HepG2 (cell line): ENCODE measurements at regions not wholly inside any gene's neighbourhood (a gene's known extent, or its start where the extent isn't known, plus 50 kb on each side); places are given as distances from the start of the nearest gene placed in this dataset.

Source experiments
- ATAC-seq: fragments of 200-7000 bp; cut with Tn5 transposase; 3 replicates; pipeline ENCODE4 v1.9.1; 2020; ENCODE audit warnings: mild to moderate bottlenecking, moderate library complexity
- BruUV-seq: library from RNA; stranded (reverse); fragments of 400-500 nt; replicated peaks from 2 replicates; lab custom pipeline; 2021; lab: Mats Ljungman, UMichigan
- CTCF ChIA-PET: fragments of 300-600 bp; formaldehyde crosslinking; extraction: SDS; loops from one replicate; lab custom pipeline; 2021; ENCODE audit warnings: low total read pairs, inconsistent platforms, low intra/inter-chr PET ratio; lab: Yijun Ruan, JAX
- POLR2A ChIA-PET: fragments of 350-600 bp; sonication (Branson Sonifier 250); formaldehyde crosslinking; loops from one replicate; lab custom pipeline; 2020; ENCODE audit warnings: antibody characterized with exemption, inconsistent platforms; lab: Yijun Ruan, JAX
- DNase-seq: peaks from one replicate; pipeline ENCODE4 v3.0.0-alpha.2; 2015; ENCODE audit warnings: low spot score
- FAIRE-seq: peaks from 3 replicates; lab custom pipeline; 2011; peaks lifted over from hg19 to GRCh38; lab: Jason Lieb, UNC
- H2AFZ ChIP-seq: one replicate; pipeline ENCODE4 v1.6.1; 2011; ENCODE audit warnings: low read length, inconsistent platforms
- H3K27ac ChIP-seq: fragments of 300-600 bp; 3 replicates; pipeline ENCODE4 v1.8.0; 2011; ENCODE audit warnings: mixed run types, mild to moderate bottlenecking, mixed read lengths, low read length, inconsistent platforms; ENCODE audit not compliant: insufficient read depth; ENCODE audit errors: extremely low read length
- H3K27me3 ChIP-seq, 2 experiments: fragments of 200-600 bp in 1 of 2; 2 replicates in 1 of 2; 3 replicates in 1 of 2; pipeline versions ENCODE4 v1.6.0 to v1.8.0; 2011; ENCODE audit warnings: low read length in 2 of 2, mild to moderate bottlenecking in 2 of 2, moderate library complexity in 2 of 2, inconsistent platforms in 1 of 2; ENCODE audit not compliant: insufficient read depth in 2 of 2, control insufficient read depth in 1 of 2
- H3K36me3 ChIP-seq, 2 experiments: fragments of 200-600 bp in 1 of 2; replicated peaks in 1 of 2; 2 replicates in 1 of 2; 3 replicates in 1 of 2; pipeline versions ENCODE4 v1.5.1 to v1.8.0; 2011; ENCODE audit warnings: low read length in 2 of 2, inconsistent platforms in 1 of 2; ENCODE audit not compliant: insufficient read depth in 2 of 2, control insufficient read depth in 1 of 2
- H3K4me1 ChIP-seq: 2 replicates; pipeline ENCODE4 v1.5.1; 2012; ENCODE audit warnings: low read length, inconsistent platforms; ENCODE audit not compliant: insufficient read depth
- H3K4me2 ChIP-seq: 2 replicates; pipeline ENCODE4 v1.6.0; 2011; ENCODE audit warnings: low read depth, low read length, inconsistent platforms
- H3K4me3 ChIP-seq, 3 experiments: fragments of 200-600 bp in 1 of 3; sonication (generic), shearing (Covaris generic) in 1 of 3; replicated peaks in 1 of 3; 2 replicates each; pipeline ENCODE4 v1.5.1; 2011 to 2016; ENCODE audit warnings: low read length in 3 of 3, inconsistent platforms in 2 of 3, low read depth in 2 of 3, mild to moderate bottlenecking in 2 of 3, control low read depth in 1 of 3, mixed read lengths in 1 of 3; ENCODE audit not compliant: insufficient read depth in 1 of 3
- H3K79me2 ChIP-seq: one replicate; pipeline ENCODE4 v1.6.1; 2011; ENCODE audit warnings: low read length, inconsistent platforms; ENCODE audit not compliant: insufficient read depth
- H3K9ac ChIP-seq: 2 replicates; pipeline ENCODE4 v1.6.0; 2011; ENCODE audit warnings: mild to moderate bottlenecking, low read depth, low read length, inconsistent platforms; ENCODE audit not compliant: insufficient read depth
- H3K9me3 ChIP-seq: 2 replicates; pipeline ENCODE4 v1.5.1; 2012; ENCODE audit warnings: mild to moderate bottlenecking, low read length
- H4K20me1 ChIP-seq: 2 replicates; pipeline ENCODE4 v1.6.0; 2011; ENCODE audit warnings: inconsistent platforms, mild to moderate bottlenecking, low read length, moderate library complexity; ENCODE audit not compliant: insufficient read depth
- HCFC1 ChIP-seq: fragments of 150-350 bp; IDR thresholded peaks from 2 replicates; pipeline ENCODE4 v1.6.1; 2014; ENCODE audit warnings: low read depth, low read length
- MYNN ChIP-seq: sonication (generic); formaldehyde crosslinking; IDR thresholded peaks from 2 replicates; pipeline ENCODE4 v1.4.0; 2020; ENCODE audit warnings: mild to moderate bottlenecking, low read depth, missing genetic modification reagents
- NKX3-1 ChIP-seq: sonication (generic); formaldehyde crosslinking; IDR thresholded peaks from 2 replicates; pipeline ENCODE4 v1.5.0; 2020; ENCODE audit warnings: missing genetic modification reagents
- PCBP1 ChIP-seq: fragments of 200-400 bp; formaldehyde crosslinking; IDR thresholded peaks from 2 replicates; pipeline ENCODE4 v1.6.1; 2017; ENCODE audit warnings: mild to moderate bottlenecking, low read depth, low read length, borderline replicate concordance
- SNAPC2 ChIP-seq: sonication (generic); formaldehyde crosslinking; IDR thresholded peaks from 2 replicates; pipeline ENCODE4 v1.8.1; 2022; ENCODE audit warnings: mild to moderate bottlenecking, missing genetic modification reagents
- THYN1 ChIP-seq: sonication (generic); formaldehyde crosslinking; IDR thresholded peaks from 2 replicates; pipeline ENCODE4 v1.8.1; 2023; ENCODE audit warnings: low read depth, mild to moderate bottlenecking, moderate library complexity, missing genetic modification reagents, borderline replicate concordance
- ZNF569 ChIP-seq: sonication (generic); formaldehyde crosslinking; IDR thresholded peaks from 2 replicates; pipeline ENCODE4 v1.5.0; 2020; ENCODE audit warnings: mild to moderate bottlenecking, missing genetic modification reagents, moderate library complexity, borderline replicate concordance
- WGBS: methylation state at CpG from one replicate; pipeline ENCODE4 v1.1.6; 2017; ENCODE audit warnings: low lambda C conversion rate; 5-methylcytosine and 5-hydroxymethylcytosine counted together
- in situ Hi-C: cut with HindIII; loops from 2 replicates; pipeline ENCODE4 v1.10.0; 2017; ENCODE audit warnings: low pct_unique_long_range_greater_than_20kb; ENCODE audit not compliant: extremely low pct_ligation_motif_present
- intact Hi-C: fragments of 100-400 bp; cut with micrococcal nuclease; formaldehyde crosslinking; loops from one replicate; pipeline ENCODE4 v1.10.0; 2022; ENCODE audit not compliant: unreplicated experiment

DNA sequence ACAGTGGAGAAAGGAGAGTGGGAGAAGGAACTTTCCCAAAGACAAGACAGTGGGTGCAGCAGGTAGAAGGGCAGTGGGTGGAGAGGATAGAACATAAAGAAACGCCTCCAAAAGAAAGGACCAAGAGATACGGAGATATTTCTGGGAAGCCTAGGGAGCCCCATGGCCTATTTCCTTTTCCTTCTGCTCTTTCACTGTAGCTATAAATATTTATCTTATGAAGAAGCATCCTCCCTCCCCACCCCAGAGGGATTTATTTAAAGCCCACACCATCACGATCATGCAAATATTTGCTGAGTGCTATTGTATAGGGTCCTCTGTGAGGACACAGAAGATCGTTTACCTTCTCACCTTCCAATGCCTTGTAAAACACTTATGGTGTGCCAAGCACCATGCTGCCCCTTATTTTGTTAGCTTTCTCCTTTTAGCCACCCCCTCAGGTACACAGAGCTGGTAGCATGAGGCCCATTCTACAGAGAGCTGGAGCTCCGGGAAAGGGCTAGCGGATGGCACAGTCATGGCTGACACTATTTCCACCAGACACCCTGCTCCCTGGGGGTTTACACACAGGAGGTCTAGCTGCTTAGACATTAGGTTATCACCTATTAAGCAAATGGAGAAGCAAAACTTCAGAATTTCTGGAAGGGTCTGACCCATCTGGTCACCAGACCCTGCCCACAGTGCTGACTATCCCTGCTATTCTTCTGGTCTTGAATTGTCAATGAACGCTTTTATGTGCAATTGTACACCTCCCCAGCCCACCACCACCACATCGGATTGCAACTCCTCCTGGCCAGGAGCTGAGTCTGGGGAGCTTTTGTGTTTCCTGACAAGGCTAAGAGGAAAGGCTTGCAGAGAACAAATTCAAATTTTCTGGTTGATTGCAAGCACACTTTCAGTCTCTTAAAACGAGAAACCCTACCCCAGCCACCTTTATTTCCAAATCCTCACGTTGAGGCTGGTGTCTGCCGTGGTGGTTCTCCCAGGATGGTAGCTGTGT, 91.8 kb upstream of the KLF7 start:
- no peaks in the 10 kb centered on the region for H3K4me1 ChIP-seq
- H3K36me3 ChIP-seq = no peaks in the 10 kb centered on the region
- CTCF ChIA-PET = no interaction called here
- POLR2A ChIA-PET = no interaction called here
- FAIRE-seq (no peak), DNase-seq (no peak), ATAC-seq (no peak)
- no TSS peak for BruUV-seq
- H2AFZ ChIP-seq = no peak overlapping the region
- intact Hi-C loops = no loop called here
- H3K9ac ChIP-seq = no peak overlapping the region
- in situ Hi-C loops = no loop called here
- WGBS = 28% methylated on average over 11 of the region's 11 CpGs
- H3K9me3 ChIP-seq = no peaks in the 10 kb centered on the region
- H3K27ac ChIP-seq = no peak overlapping the region
- H3K27me3 ChIP-seq = peaks cover 0 to 11% of the 10 kb centered on the region in 2 experiments; a peak in 3 of 5 replicates
- TF ChIP-seq NKX3-1 (no peak), MYNN (CRISPR knock-in tag) (no peak), PCBP1 (no peak), SNAPC2 (no peak), ZNF569 (no peak), HCFC1 (no peak), THYN1 (CRISPR knock-in tag) (no peak)
- H3K4me3 ChIP-seq = no peak overlapping the region
- no peak overlapping the region for H3K4me2 ChIP-seq
- no peaks in the 10 kb centered on the region for H3K79me2 ChIP-seq
- H4K20me1 ChIP-seq = no peaks in the 10 kb centered on the region
